ENCODE measurements at regions not wholly inside any gene's neighbourhood (a gene's known extent, or its start where the extent isn't known, plus 50 kb on each side); places are given as distances from the start of the nearest gene placed in this dataset.

DNA sequence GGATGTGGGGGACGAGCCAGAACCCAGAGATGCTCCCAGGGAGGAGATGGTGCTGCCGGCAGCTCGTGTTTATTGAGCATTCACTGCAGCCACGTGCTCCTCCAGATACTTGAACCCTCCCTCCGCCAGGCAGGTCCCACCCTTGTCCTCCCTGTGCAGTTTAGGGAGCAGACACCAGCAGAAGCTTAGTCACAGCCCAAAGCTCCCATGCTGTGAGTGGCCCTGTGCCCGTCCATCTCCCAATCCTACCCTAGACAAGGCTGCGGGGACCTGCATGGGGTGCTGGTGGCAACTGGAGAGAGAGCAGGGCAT, 176.5 kb upstream of the COPS8 start:
- TF ChIP-seq FOXM1 (IDR thresholded peaks at IDR 0.05; ENCODE audit: borderline replicate concordance) (no peak), SP1 (IDR thresholded peaks at IDR 0.05) (no peak), LEF1 (IDR thresholded peaks at IDR 0.05; ENCODE audit: borderline replicate concordance) (no peak), BHLHE40 (IDR thresholded peaks at IDR 0.05; ENCODE audit: borderline replicate concordance) (no peak), ELF4 (IDR thresholded peaks at IDR 0.05) (no peak), SUZ12 (IDR thresholded peaks at IDR 0.05) (no peak), ZNF384 (IDR thresholded peaks at IDR 0.05) (no peak), CTBP1 (IDR thresholded peaks at IDR 0.05; ENCODE audit: borderline replicate concordance) (no peak), L3MBTL2 (conservative IDR thresholded peaks at IDR 0.05) (no peak), FOXK2 (IDR thresholded peaks at IDR 0.05) (no peak)
- TF ChIP-seq, protein P1, sequence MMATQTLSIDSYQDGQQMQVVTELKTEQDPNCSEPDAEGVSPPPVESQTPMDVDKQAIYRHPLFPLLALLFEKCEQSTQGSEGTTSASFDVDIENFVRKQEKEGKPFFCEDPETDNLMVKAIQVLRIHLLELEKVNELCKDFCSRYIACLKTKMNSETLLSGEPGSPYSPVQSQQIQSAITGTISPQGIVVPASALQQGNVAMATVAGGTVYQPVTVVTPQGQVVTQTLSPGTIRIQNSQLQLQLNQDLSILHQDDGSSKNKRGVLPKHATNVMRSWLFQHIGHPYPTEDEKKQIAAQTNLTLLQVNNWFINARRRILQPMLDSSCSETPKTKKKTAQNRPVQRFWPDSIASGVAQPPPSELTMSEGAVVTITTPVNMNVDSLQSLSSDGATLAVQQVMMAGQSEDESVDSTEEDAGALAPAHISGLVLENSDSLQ (IDR thresholded peaks at IDR 0.05) = no peak

Data from HEK293T (cell line).